ENCODE measurements at regions not wholly inside any gene's neighbourhood (a gene's known extent, or its start where the extent isn't known, plus 50 kb on each side); places are given as distances from the start of the nearest gene placed in this dataset.

DNA sequence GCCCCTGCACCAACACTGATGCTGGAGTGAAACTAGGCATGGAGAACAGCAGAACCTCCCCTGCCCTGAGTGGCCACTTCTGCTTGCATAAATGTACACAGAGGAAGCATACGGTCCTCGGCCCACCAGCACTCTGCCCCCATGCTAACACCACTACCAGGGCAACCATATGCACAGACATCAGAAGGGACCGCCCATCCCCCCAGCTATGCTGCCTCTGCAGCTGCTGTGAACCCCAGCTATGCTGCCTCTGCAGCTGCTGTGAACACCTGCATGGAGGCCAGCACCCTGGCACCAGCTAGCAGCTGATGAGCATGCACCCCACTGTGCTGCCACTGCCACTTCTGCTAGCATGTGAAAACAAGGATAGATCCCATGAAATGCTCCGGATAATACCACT lies 250.3 kb downstream of the TUSC1 start:
- TF ChIP-seq, protein P1, sequence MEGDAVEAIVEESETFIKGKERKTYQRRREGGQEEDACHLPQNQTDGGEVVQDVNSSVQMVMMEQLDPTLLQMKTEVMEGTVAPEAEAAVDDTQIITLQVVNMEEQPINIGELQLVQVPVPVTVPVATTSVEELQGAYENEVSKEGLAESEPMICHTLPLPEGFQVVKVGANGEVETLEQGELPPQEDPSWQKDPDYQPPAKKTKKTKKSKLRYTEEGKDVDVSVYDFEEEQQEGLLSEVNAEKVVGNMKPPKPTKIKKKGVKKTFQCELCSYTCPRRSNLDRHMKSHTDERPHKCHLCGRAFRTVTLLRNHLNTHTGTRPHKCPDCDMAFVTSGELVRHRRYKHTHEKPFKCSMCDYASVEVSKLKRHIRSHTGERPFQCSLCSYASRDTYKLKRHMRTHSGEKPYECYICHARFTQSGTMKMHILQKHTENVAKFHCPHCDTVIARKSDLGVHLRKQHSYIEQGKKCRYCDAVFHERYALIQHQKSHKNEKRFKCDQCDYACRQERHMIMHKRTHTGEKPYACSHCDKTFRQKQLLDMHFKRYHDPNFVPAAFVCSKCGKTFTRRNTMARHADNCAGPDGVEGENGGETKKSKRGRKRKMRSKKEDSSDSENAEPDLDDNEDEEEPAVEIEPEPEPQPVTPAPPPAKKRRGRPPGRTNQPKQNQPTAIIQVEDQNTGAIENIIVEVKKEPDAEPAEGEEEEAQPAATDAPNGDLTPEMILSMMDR (IDR thresholded peaks at IDR 0.05), result no peak
- TF ChIP-seq POLR2A (IDR thresholded peaks at IDR 0.05), result no peak
- TF ChIP-seq EP300 (IDR thresholded peaks at IDR 0.05), result no peak
